GM19463 (cell line): ENCODE measurements at regions not wholly inside any gene's neighbourhood (a gene's known extent, or its start where the extent isn't known, plus 50 kb on each side); places are given as distances from the start of the nearest gene placed in this dataset.

Experiments used
- ATAC-seq: cut with Tn5 transposase; IDR thresholded peaks from one replicate; pipeline ENCODE4 v1.9.1; 2021; ENCODE audit warnings: mild to moderate bottlenecking, moderate library complexity; ENCODE audit not compliant: unreplicated experiment

GRCh38 chr16:73545290-73545689, 497.4 kb upstream of the ZFHX3 start:
- ATAC-seq: no peak

- ATAC-seq: no peak
Measured at GRCh38 chr16:73544826-73545225, 496.9 kb upstream of the ZFHX3 start.

- no peak for ATAC-seq
Measured at GRCh38 chr16:73543970-73544599, 496.2 kb upstream of the ZFHX3 start.

GRCh38 chr16:73543331-73543969, 495.5 kb upstream of the ZFHX3 start:
- ATAC-seq: no peak

- no peak for ATAC-seq
Measured at GRCh38 chr16:73542885-73543284, 495.0 kb upstream of the ZFHX3 start.

- ATAC-seq: no peak
Measured at GRCh38 chr16:73537921-73538320, 490.0 kb upstream of the ZFHX3 start.

- no peak for ATAC-seq
Measured at GRCh38 chr16:73536931-73537330, 489.0 kb upstream of the ZFHX3 start.

- no peak for ATAC-seq
Measured at GRCh38 chr16:73531021-73531420, 483.1 kb upstream of the ZFHX3 start.

- no peak for ATAC-seq
Measured at GRCh38 chr16:73530529-73530928, 482.6 kb upstream of the ZFHX3 start.

- ATAC-seq: no peak
Measured at GRCh38 chr16:73529303-73530012, 481.5 kb upstream of the ZFHX3 start.

GRCh38 chr16:73527187-73527586, 479.3 kb upstream of the ZFHX3 start:
- no peak for ATAC-seq

GRCh38 chr16:73526011-73526804, 478.3 kb upstream of the ZFHX3 start:
- ATAC-seq: no peak

GRCh38 chr16:73523209-73523608, 475.3 kb upstream of the ZFHX3 start:
- no peak for ATAC-seq

GRCh38 chr16:73521499-73521898, 473.6 kb upstream of the ZFHX3 start:
- no peak for ATAC-seq

GRCh38 chr16:73515616-73516015, 467.7 kb upstream of the ZFHX3 start:
- no peak for ATAC-seq

- no peak for ATAC-seq
Measured at GRCh38 chr16:73510852-73511251, 462.9 kb upstream of the ZFHX3 start.

- ATAC-seq: no peak
Measured at GRCh38 chr16:73506568-73507056, 458.7 kb upstream of the ZFHX3 start.

- no peak for ATAC-seq
Measured at GRCh38 chr16:73505577-73505976, 457.6 kb upstream of the ZFHX3 start.

GRCh38 chr16:73504591-73505575, 457.0 kb upstream of the ZFHX3 start:
- no peak for ATAC-seq

- ATAC-seq: no peak
Measured at GRCh38 chr16:73503093-73503492, 455.2 kb upstream of the ZFHX3 start.
